Vagina (tissue), 2 donors: ENCODE measurements at regions not wholly inside any gene's neighbourhood (a gene's known extent, or its start where the extent isn't known, plus 50 kb on each side); places are given as distances from the start of the nearest gene placed in this dataset.
"Not testable (repeated sequence)": the region's sequence is repeated elsewhere in the genome, so short reads cannot be mapped to it uniquely, and the experiment has no call there.

Experiments
- DNase-seq, 2 donors: peaks; one replicate each; pipeline ENCODE4 v3.0.0-alpha.2; 2017; ENCODE audit errors: extremely low spot score in 2 of 2
- H3K27ac ChIP-seq: fragments of 200-600 bp; sonication (generic); one replicate; pipeline ENCODE4 v1.5.1; 2019
- H3K27me3 ChIP-seq: fragments of 200-600 bp; sonication (generic); one replicate; pipeline ENCODE4 v1.5.1; 2019
- H3K36me3 ChIP-seq, 2 donors: fragments of 200-600 bp; sonication (generic); one replicate each; pipeline ENCODE4 v1.5.1; 2017 to 2019
- H3K4me1 ChIP-seq: fragments of 200-600 bp; sonication (generic); one replicate; pipeline ENCODE4 v1.5.1; 2019
- H3K4me3 ChIP-seq, 2 donors: fragments of 200-600 bp; sonication (generic); 1 replicate in 1 of 2; 2 replicates in 1 of 2; pipeline ENCODE4 v1.5.1; 2016 to 2019
- H3K9me3 ChIP-seq: fragments of 200-600 bp; sonication (generic); one replicate; pipeline ENCODE4 v1.5.1; 2019
- POLR2A ChIP-seq, 2 donors: fragments of 450-650 bp; IDR thresholded peaks; one replicate each; pipeline ENCODE4 v1.6.1; 2017; ENCODE audit warnings: antibody characterized with exemption in 2 of 2, mild to moderate bottlenecking in 2 of 2, moderate library complexity in 2 of 2
- POLR2AphosphoS5 ChIP-seq, 2 donors: sonication (generic); formaldehyde crosslinking; IDR thresholded peaks; one replicate each; pipeline ENCODE4 v1.9.0; 2017; ENCODE audit warnings: antibody characterized with exemption in 2 of 2, mild to moderate bottlenecking in 2 of 2, low read depth in 1 of 2; ENCODE audit not compliant: insufficient read depth in 1 of 2
- intact Hi-C: fragments of 100-400 bp; cut with DNase I; formaldehyde crosslinking; loops from one replicate; pipeline ENCODE4 v1.15.1; 2023
- TF ChIP-seq, protein P1 (sequence below), 3 experiments: fragments of 450-650 bp in 2 of 3; fragments of 200-600 bp in 1 of 3; sonication (generic) in 1 of 3; IDR thresholded peaks; one replicate each; pipeline ENCODE4 v1.5.1; 2017 to 2019; ENCODE audit warnings: antibody characterized with exemption in 3 of 3, mild to moderate bottlenecking in 2 of 3, moderate library complexity in 2 of 3

- H3K4me1 ChIP-seq = no peaks in the 10 kb centered on the region
- no peaks in the 10 kb centered on the region for H3K27me3 ChIP-seq
- intact Hi-C loops = no loop called here
- TF ChIP-seq POLR2A (IDR thresholded peaks at IDR 0.05) (no peak), POLR2AphosphoS5 (IDR thresholded peaks at IDR 0.05; ENCODE audit: insufficient read depth in 1 of 2, low read depth in 1 of 2) (no peak)
- TF ChIP-seq, protein P1, sequence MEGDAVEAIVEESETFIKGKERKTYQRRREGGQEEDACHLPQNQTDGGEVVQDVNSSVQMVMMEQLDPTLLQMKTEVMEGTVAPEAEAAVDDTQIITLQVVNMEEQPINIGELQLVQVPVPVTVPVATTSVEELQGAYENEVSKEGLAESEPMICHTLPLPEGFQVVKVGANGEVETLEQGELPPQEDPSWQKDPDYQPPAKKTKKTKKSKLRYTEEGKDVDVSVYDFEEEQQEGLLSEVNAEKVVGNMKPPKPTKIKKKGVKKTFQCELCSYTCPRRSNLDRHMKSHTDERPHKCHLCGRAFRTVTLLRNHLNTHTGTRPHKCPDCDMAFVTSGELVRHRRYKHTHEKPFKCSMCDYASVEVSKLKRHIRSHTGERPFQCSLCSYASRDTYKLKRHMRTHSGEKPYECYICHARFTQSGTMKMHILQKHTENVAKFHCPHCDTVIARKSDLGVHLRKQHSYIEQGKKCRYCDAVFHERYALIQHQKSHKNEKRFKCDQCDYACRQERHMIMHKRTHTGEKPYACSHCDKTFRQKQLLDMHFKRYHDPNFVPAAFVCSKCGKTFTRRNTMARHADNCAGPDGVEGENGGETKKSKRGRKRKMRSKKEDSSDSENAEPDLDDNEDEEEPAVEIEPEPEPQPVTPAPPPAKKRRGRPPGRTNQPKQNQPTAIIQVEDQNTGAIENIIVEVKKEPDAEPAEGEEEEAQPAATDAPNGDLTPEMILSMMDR (IDR thresholded peaks at IDR 0.05) = no peak
- no peak for DNase-seq
- no peaks in the 10 kb centered on the region for H3K9me3 ChIP-seq
- H3K36me3 ChIP-seq = no peaks in the 10 kb centered on the region
- no peak overlapping the region for H3K4me3 ChIP-seq
- no peak overlapping the region for H3K27ac ChIP-seq
Measured at GRCh38 chr3:146709969-146710368, 104.8 kb upstream of the PLSCR5 start.

DNA sequence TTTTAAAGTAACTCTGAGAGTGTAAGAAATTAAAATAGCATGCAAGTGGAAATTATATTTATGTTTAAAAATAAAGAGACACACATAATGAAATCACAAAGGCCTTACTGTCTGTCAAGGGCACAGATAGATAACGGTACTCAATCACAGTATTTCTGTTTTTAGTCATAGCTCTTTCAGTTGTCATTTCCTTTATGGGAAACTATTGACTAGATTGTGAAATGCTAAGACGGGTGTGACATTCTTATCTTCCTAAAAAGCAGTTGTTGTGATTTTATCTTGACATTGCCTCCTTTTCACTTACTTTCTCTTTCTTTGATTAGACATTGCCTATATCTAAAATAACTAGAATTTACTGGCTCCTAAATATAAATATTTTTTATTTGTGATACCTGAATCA lies 100.1 kb upstream of the PLSCR5 start:
- Histone ChIP-seq H3K9me3 (no peaks in the 10 kb centered on the region), H3K4me1 (no peaks in the 10 kb centered on the region), H3K27me3 (no peaks in the 10 kb centered on the region), H3K27ac (no peak overlapping the region), H3K4me3 (no peak overlapping the region), H3K36me3 (no peaks in the 10 kb centered on the region)
- intact Hi-C loops = no loop called here
- no peak for DNase-seq
- TF ChIP-seq POLR2A (IDR thresholded peaks at IDR 0.05) = no peak
- no peak for TF ChIP-seq POLR2AphosphoS5 (IDR thresholded peaks at IDR 0.05; ENCODE audit: insufficient read depth in 1 of 2, low read depth in 1 of 2)

GRCh38 chr3:146702237-146702636 lies 97.1 kb upstream of the PLSCR5 start:
- Histone ChIP-seq H3K9me3 (no peaks in the 10 kb centered on the region), H3K27me3 (no peaks in the 10 kb centered on the region), H3K4me3 (no peak overlapping the region), H3K36me3 (no peaks in the 10 kb centered on the region), H3K4me1 (no peaks in the 10 kb centered on the region), H3K27ac (no peak overlapping the region)
- TF ChIP-seq, protein P1 (IDR thresholded peaks at IDR 0.05) = no peak
- no peak for TF ChIP-seq POLR2A (IDR thresholded peaks at IDR 0.05)
- no peak for TF ChIP-seq POLR2AphosphoS5 (IDR thresholded peaks at IDR 0.05; ENCODE audit: insufficient read depth in 1 of 2, low read depth in 1 of 2)
- intact Hi-C loops = no loop called here
- DNase-seq = no peak

DNA sequence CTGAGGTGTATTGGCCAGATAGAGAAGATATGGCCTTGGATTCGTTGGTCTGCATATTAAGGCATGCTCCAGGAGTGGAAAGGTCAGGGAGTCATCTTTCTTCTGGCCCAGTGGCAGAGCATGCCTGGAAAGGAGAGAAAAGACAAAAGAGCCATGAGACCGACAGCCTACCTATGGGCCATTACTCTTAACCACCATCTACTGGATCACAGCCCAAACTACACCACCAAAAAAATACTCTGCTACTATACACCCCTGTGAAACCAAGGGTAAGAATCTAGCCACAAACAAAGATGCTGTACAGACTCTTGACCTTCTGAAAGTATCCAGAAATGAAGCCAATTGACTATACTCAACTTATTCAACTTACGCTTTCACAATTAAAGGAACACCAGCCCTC lies 96.1 kb upstream of the PLSCR5 start:
- Histone ChIP-seq H3K27ac (no peak overlapping the region), H3K36me3 (no peaks in the 10 kb centered on the region), H3K27me3 (no peaks in the 10 kb centered on the region), H3K4me1 (no peaks in the 10 kb centered on the region), H3K9me3 (no peaks in the 10 kb centered on the region), H3K4me3 (no peak overlapping the region)
- intact Hi-C loops = no loop called here
- no peak for DNase-seq
- TF ChIP-seq POLR2AphosphoS5 (IDR thresholded peaks at IDR 0.05; ENCODE audit: insufficient read depth in 1 of 2, low read depth in 1 of 2) = no peak
- TF ChIP-seq, protein P1 (IDR thresholded peaks at IDR 0.05) = no peak
- TF ChIP-seq POLR2A (IDR thresholded peaks at IDR 0.05) = no peak

DNA sequence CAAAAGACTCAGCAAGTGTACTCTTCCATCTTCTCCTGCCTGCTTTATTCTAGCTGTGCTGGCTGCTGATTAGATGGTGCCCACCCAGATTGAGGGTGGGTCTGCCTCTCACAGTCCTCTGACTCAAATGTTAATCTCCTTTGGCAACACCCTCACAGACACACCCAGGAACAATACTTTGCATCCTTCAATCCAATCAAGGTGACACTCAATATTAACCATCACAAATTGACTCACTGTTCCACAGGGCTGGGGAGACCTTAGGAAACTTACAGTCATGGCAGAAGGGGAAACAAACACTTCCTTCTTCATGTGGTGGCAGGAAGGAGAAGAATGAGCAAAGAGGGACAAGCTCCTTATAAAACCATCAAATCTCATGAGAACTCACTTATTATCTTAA lies 94.9 kb upstream of the PLSCR5 start:
- intact Hi-C loops, H3K27ac ChIP-seq, DNase-seq, H3K27me3 ChIP-seq, H3K4me1 ChIP-seq, H3K9me3 ChIP-seq, H3K36me3 ChIP-seq, H3K4me3 ChIP-seq: not testable (repeated sequence)

DNA sequence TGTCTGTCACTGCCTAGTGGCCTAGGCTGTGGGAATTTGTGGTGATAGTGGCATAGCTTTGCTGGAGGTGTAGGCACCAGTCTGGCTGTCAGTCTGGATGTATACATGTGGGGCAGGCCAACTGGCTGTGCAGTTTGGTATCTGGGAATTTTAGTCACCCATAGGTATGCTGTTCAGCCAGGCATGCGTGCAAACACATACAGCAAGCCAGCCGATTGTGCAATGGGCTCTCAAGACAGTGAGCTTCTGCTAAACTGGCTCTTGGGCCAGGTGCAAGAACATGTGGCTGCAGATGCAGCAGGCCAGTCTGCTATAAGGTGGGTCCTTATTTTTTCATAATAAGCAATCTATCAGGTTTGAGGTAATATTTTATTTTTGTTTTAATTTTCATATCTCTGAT lies 87.1 kb upstream of the PLSCR5 start:
- intact Hi-C loops = no loop called here
- DNase-seq = no peak
- Histone ChIP-seq H3K9me3 (peaks cover 7% of the 10 kb centered on the region), H3K27me3 (no peaks in the 10 kb centered on the region), H3K27ac (no peak overlapping the region), H3K4me3 (no peak overlapping the region), H3K36me3 (no peaks in the 10 kb centered on the region), H3K4me1 (no peaks in the 10 kb centered on the region)
- TF ChIP-seq POLR2A (IDR thresholded peaks at IDR 0.05) (no peak), POLR2AphosphoS5 (IDR thresholded peaks at IDR 0.05; ENCODE audit: insufficient read depth in 1 of 2, low read depth in 1 of 2) (no peak)
- TF ChIP-seq, protein P1 (IDR thresholded peaks at IDR 0.05) = no peak
